CD4-positive, alpha-beta memory T cell (primary cell): ENCODE measurements at regions not wholly inside any gene's neighbourhood (a gene's known extent, or its start where the extent isn't known, plus 50 kb on each side); places are given as distances from the start of the nearest gene placed in this dataset.
A peak's percentile ranks its signal among the peaks of the same experiment; 100 is the strongest.

ENCODE experiments used
- CTCF ChIA-PET: fragments of 350-600 bp; sonication (Branson Sonifier 250); formaldehyde crosslinking; loops from one replicate; lab custom pipeline; 2021; ENCODE audit warnings: inconsistent platforms; ENCODE audit not compliant: partially characterized antibody; lab: Charles Lee
- POLR2A ChIA-PET: fragments of 350-600 bp; sonication (Branson Sonifier 250); formaldehyde crosslinking; loops from one replicate; lab custom pipeline; 2021; ENCODE audit not compliant: partially characterized antibody; lab: Charles Lee
- DNase-seq, 5 donors: peaks; one replicate each; pipeline versions ENCODE4 v3.0.0 to v3.0.0-alpha.2; 2020 to 2022; ENCODE audit warnings: mixed read lengths in 1 of 5
- H3K27ac ChIP-seq: one replicate; pipeline ENCODE4 v1.7.0; 2013; ENCODE audit warnings: low read depth, low read length
- H3K27me3 ChIP-seq: 2 replicates; pipeline ENCODE4 v1.7.0; 2013; ENCODE audit warnings: mild to moderate bottlenecking, low read length, moderate library complexity; ENCODE audit not compliant: insufficient read depth
- H3K36me3 ChIP-seq: 2 replicates; pipeline ENCODE4 v1.7.0; 2013; ENCODE audit warnings: mild to moderate bottlenecking, low read length, moderate library complexity; ENCODE audit not compliant: insufficient read depth
- H3K4me1 ChIP-seq: 2 replicates; pipeline ENCODE4 v1.7.0; 2013; ENCODE audit warnings: mild to moderate bottlenecking, low read length, moderate library complexity; ENCODE audit not compliant: insufficient read depth
- H3K4me3 ChIP-seq, 2 donors: one replicate each; pipeline ENCODE4 v1.7.0; 2013; ENCODE audit warnings: low read length in 2 of 2, mild to moderate bottlenecking in 1 of 2
- H3K9me3 ChIP-seq, 2 donors: one replicate each; pipeline ENCODE4 v1.7.0; 2013; ENCODE audit warnings: low read length in 2 of 2, control low read depth in 1 of 2; ENCODE audit not compliant: control insufficient read depth in 1 of 2
- H3K27ac Mint-ChIP-seq, 7 donors: one replicate each; pipeline ENCODE4 v1.8.0; 2020 to 2021; ENCODE audit warnings: mixed read lengths in 7 of 7, mild to moderate bottlenecking in 6 of 7, inconsistent platforms in 3 of 7, moderate library complexity in 3 of 7
- H3K27me3 Mint-ChIP-seq, 2 donors: one replicate each; pipeline ENCODE4 v1.8.0; 2020 to 2021; ENCODE audit warnings: mixed read lengths in 2 of 2
- H3K36me3 Mint-ChIP-seq, 2 donors: one replicate each; pipeline ENCODE4 v1.8.0; 2020 to 2021; ENCODE audit warnings: mixed read lengths in 2 of 2, inconsistent platforms in 1 of 2, mild to moderate bottlenecking in 1 of 2
- H3K4me1 Mint-ChIP-seq, 4 donors: one replicate each; pipeline ENCODE4 v1.8.0; 2020 to 2021; ENCODE audit warnings: mixed read lengths in 4 of 4, mild to moderate bottlenecking in 1 of 4
- H3K4me3 Mint-ChIP-seq, 8 donors: one replicate each; pipeline ENCODE4 v1.8.0; 2020 to 2021; ENCODE audit warnings: mixed read lengths in 8 of 8, mild to moderate bottlenecking in 7 of 8, moderate library complexity in 6 of 8, inconsistent platforms in 3 of 8
- H3K9me3 Mint-ChIP-seq, 8 donors: one replicate each; pipeline ENCODE4 v1.8.0; 2020 to 2021; ENCODE audit warnings: mixed read lengths in 8 of 8, mild to moderate bottlenecking in 5 of 8, inconsistent platforms in 3 of 8, moderate library complexity in 1 of 8
- intact Hi-C: fragments of 100-400 bp; cut with micrococcal nuclease; formaldehyde crosslinking; loops from one replicate; pipeline ENCODE4 v1.15.1; 2023

DNA sequence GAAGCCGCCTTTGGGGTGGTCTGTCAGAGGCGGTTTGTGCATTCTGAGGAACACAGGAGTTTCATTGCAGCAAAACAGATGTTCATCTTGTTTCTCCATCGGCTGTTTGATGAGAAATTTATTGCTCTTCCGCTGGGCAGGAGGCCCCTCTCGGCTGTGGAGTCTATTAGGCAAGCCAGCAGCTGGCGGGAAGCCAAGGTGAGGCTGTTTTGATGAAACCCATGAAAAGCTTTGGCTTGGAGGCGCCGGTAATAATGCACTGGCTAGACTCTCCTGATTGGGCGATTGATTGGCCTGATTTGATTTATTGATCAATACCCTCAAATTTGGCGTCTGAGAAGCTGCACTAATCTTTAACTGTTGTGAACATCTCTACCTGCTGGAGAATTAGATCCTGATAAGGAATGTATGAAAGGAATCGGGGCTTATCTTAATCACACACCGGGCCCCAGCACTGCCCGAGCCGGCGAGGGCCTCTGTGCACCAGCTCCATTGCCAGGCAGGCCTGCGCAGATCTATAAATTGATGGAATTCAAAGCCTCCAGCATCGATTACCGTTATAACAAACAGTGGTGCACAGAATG is 187.7 kb downstream of the PHETA1 start:
- no peaks in the 10 kb centered on the region for H3K27me3 ChIP-seq
- Mint-ChIP-seq H3K9me3 (peaks cover 0 to 2% (median 0%) of the 10 kb centered on the region in 8 donors), H3K36me3 (no peaks in the 10 kb centered on the region), H3K27me3 (peaks cover 11 to 25% of the 10 kb centered on the region in 2 donors), H3K27ac (no peak overlapping the region), H3K4me1 (no peaks in the 10 kb centered on the region), H3K4me3 (no peak overlapping the region)
- ChIA-PET CTCF (no interaction called here), POLR2A (no interaction called here)
- no peak overlapping the region for H3K4me3 ChIP-seq
- no peaks in the 10 kb centered on the region for H3K9me3 ChIP-seq
- H3K27ac ChIP-seq, result no peak overlapping the region
- intact Hi-C loops, result no loop called here
- no peaks in the 10 kb centered on the region for H3K36me3 ChIP-seq
- H3K4me1 ChIP-seq, result no peaks in the 10 kb centered on the region
- DNase-seq, result no peak

DNA sequence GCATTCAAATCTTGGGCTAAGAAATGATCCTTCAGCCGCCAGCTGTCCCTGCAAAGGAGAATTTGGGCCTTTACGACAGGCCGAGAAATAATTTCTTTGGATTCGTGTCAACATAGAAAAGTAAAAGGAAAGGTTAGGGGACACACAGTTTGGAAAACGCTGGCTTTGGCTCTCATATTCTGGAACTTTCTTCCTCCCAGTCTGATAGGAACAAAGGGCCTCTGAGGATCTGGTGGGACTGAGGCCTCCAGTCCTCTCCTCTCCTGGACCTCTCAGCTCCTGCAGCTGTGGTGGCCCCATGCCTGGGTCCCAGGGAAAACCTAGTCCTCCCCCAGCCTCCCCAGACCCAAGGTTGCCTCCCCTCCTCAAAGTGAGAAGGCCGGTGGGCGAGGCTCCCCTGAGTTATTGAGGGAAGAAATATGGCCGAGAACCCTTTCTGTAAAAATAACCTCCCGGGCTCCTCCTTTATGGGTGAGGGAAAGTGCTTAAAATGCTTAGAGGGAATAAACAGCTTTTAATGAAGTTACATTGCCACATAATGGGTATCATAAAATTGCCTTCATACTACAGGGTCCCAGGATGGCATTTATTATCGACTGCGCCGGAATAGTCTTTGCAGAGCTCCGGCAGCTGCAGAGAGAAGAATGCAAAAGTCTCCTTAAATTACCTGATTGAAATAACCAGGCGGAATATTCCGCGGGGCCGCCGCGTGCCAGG is 188.3 kb downstream of the PHETA1 start:
- intact Hi-C loops, result no loop called here
- Mint-ChIP-seq H3K27ac (no peak overlapping the region), H3K4me3 (no peak overlapping the region), H3K27me3 (peaks cover 11 to 29% of the 10 kb centered on the region in 2 donors), H3K9me3 (peaks cover 0 to 2% (median 0%) of the 10 kb centered on the region in 8 donors), H3K36me3 (no peaks in the 10 kb centered on the region), H3K4me1 (no peaks in the 10 kb centered on the region)
- Histone ChIP-seq H3K27ac (no peak overlapping the region), H3K36me3 (no peaks in the 10 kb centered on the region), H3K9me3 (no peaks in the 10 kb centered on the region), H3K4me3 (no peak overlapping the region), H3K4me1 (no peaks in the 10 kb centered on the region), H3K27me3 (no peaks in the 10 kb centered on the region)
- POLR2A ChIA-PET, result no interaction called here
- CTCF ChIA-PET, result no interaction called here
- DNase-seq, result no peak

DNA sequence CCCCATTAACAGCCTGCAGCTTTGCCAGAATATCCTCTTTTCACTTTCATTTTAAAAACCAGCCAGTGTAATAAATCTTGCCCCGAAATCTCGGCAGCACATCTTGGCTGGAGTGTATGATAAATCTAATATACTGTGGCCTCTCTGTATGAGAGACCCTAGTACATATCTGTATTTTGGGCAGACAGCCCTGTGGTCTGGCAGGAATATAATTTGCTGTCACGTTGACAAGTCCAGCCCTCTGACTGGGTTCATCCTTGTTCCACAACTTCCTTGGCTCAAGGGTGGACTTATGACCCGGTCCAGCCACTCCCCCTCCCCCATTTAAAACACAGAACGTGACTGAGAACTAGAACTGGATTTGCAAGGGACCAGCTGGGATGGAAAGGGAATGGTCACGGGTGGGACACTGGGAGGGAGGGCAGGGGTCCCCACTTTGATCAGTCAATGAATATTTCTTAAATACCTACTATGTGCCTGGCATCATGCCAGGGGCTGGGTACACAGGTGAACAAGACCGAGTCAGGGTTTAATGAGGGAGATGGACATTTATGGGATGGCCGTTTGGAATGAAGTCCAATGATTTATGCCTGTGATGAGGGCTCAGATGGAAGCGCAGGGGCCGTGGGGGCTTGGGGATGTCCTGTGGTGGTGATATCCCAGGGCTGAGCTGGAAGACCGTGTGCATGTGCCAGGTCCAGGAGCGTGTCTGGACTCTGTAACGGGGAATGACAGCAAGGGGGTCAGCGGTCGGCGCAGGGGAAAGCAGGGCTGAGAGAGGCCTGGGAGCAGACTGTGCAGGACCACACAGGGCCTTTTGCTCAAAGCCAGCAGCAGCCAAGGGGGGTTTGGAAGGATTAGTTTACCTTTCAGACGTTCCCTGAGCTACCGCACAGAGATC is 190.5 kb downstream of the PHETA1 start:
- Histone ChIP-seq H3K36me3 (no peaks in the 10 kb centered on the region), H3K9me3 (no peaks in the 10 kb centered on the region), H3K4me3 (no peak overlapping the region), H3K27ac (no peak overlapping the region), H3K4me1 (no peaks in the 10 kb centered on the region), H3K27me3 (peaks cover 10% of the 10 kb centered on the region)
- DNase-seq, result no peak
- H3K36me3 Mint-ChIP-seq, result no peaks in the 10 kb centered on the region
- peak overlapping the region in 1 of 8 donors; percentile 23 for H3K4me3 Mint-ChIP-seq
- CTCF ChIA-PET, result no interaction called here
- intact Hi-C loops, result no loop called here
- H3K27me3 Mint-ChIP-seq, result peaks cover 11 to 35% of the 10 kb centered on the region in 2 donors
- POLR2A ChIA-PET, result no interaction called here
- H3K9me3 Mint-ChIP-seq, result peaks cover 0 to 2% (median 0%) of the 10 kb centered on the region in 8 donors
- no peak overlapping the region for H3K27ac Mint-ChIP-seq
- H3K4me1 Mint-ChIP-seq, result no peaks in the 10 kb centered on the region

DNA sequence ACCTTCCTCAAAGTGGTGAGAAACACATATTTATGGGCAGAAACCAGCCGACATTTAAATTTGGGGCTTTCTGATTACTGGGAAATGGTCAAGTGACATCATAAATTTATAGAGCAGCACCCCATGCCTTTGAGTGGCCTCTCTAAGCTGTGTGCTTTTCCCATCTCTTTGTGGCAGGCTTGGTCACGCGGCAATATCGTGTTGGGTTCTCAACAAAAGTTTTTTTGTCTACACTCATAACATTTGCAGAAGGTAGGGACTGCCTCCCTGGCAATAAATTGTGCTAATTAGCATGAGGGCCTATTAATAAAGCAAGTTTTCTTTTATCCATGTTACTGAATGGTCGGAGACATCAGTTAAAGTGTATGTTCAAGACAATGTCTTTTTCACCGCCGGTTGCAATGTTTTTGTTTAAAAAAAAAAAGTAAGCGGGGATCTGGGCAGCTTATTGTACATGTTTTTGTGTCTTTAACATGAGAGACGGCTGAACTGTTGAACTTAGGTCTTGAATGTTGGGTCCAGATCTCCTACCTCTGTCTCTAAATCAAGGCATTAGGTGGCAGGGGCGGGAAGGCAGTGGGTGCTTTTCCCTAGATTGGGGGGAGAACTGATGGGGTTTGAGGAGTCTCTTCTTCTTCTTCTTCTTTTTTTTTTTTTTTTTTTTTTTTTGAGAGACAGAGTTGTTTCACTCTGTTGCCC is 193.3 kb downstream of the PHETA1 start:
- H3K27me3 ChIP-seq, result peaks cover 10% of the 10 kb centered on the region
- no peaks in the 10 kb centered on the region for H3K36me3 Mint-ChIP-seq
- no peak overlapping the region for H3K4me3 Mint-ChIP-seq
- POLR2A ChIA-PET, result no interaction called here
- H3K4me1 ChIP-seq, result no peaks in the 10 kb centered on the region
- no peaks in the 10 kb centered on the region for H3K4me1 Mint-ChIP-seq
- no peaks in the 10 kb centered on the region for H3K36me3 ChIP-seq
- intact Hi-C loops, result no loop called here
- DNase-seq, result no peak
- H3K9me3 ChIP-seq, result no peaks in the 10 kb centered on the region
- H3K27me3 Mint-ChIP-seq, result peaks cover 11 to 30% of the 10 kb centered on the region in 2 donors
- CTCF ChIA-PET, result no interaction called here
- H3K27ac Mint-ChIP-seq, result no peak overlapping the region
- H3K27ac ChIP-seq, result no peak overlapping the region
- H3K9me3 Mint-ChIP-seq, result peaks cover 0 to 2% (median 0%) of the 10 kb centered on the region in 8 donors
- H3K4me3 ChIP-seq, result no peak overlapping the region

DNA sequence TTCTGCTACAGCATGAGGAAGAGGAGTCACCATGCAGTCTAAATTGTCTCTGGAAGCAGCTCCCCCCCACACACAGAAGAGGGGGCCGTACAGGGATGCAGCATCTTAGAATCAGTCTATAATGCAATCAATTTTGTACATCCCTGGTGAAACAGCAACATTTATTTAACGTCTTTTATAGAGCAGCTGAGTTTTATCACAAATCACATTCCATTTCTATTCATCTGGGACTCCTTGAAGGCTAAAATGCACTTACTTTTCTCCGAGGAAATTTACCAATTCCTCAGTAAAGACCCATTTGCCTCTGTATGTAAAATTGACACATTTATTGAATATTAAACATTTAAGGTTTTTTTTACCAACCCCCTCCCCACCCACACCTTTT is 193.9 kb downstream of the PHETA1 start:
- DNase-seq, result no peak
- Mint-ChIP-seq H3K4me3 (no peak overlapping the region), H3K27me3 (peaks cover 9 to 26% of the 10 kb centered on the region in 2 donors), H3K4me1 (no peaks in the 10 kb centered on the region), H3K27ac (no peak overlapping the region), H3K36me3 (no peaks in the 10 kb centered on the region), H3K9me3 (no peaks in the 10 kb centered on the region)
- CTCF ChIA-PET, result no interaction called here
- H3K4me1 ChIP-seq, result no peaks in the 10 kb centered on the region
- intact Hi-C loops, result loop anchor here (5.0 kb wide), 1 partner anchor 238 kb away; no protein-coding TSS in a partner anchor
- no peaks in the 10 kb centered on the region for H3K36me3 ChIP-seq
- POLR2A ChIA-PET, result no interaction called here
- H3K27me3 ChIP-seq, result peaks cover 10% of the 10 kb centered on the region
- H3K27ac ChIP-seq, result no peak overlapping the region
- H3K4me3 ChIP-seq, result no peak overlapping the region
- H3K9me3 ChIP-seq, result no peaks in the 10 kb centered on the region

DNA sequence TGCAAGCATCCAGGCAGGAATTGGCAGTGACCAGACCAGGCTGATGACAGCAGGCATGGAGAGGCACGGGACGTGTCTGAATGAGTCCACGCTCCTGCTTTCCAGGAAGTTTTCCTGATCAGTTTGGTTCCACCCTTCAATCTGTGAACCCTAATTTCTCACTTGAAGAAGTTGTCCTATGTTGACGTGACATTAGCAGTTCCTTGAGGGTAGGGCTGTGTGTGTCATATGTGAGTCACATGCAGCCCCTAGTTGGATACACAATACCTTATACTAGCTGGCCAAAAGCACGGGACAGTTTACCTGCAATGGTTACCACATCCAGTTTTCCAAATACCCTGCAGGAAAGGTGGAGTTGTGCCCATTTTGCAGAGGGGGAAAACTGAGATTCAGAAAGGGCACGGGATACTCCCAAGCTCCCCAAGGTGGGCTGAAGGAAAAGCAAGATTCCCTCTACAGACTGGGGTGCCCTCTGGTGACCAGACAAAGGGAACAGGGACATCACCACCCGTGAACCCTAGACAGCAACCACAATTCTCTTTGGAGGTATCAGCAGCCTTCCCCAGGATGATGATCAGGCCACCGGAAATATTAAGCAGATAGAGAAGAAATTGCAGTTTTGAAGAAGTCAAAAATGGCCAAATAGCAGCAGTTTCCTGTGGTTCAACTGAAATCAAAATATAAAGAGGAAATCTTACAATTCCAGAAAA is 194.5 kb downstream of the PHETA1 start:
- CTCF ChIA-PET, result interaction anchor here (0.7 to 0.8 kb wide), 2 partner anchors 147 to 215 kb away, joined by 3 to 6 read pairs; no protein-coding TSS in a partner anchor
- intact Hi-C loops, result loop anchor here (5.0 kb wide), 1 partner anchor 237 kb away; no protein-coding TSS in a partner anchor
- DNase-seq, result peak in 1 of 5 donors; percentile 2
- Mint-ChIP-seq H3K27ac (no peak overlapping the region), H3K4me1 (no peaks in the 10 kb centered on the region), H3K4me3 (no peak overlapping the region), H3K36me3 (no peaks in the 10 kb centered on the region), H3K9me3 (no peaks in the 10 kb centered on the region), H3K27me3 (peaks cover 8 to 29% of the 10 kb centered on the region in 2 donors)
- POLR2A ChIA-PET, result no interaction called here
- H3K4me3 ChIP-seq, result no peak overlapping the region
- H3K27me3 ChIP-seq, result peaks cover 10% of the 10 kb centered on the region
- no peaks in the 10 kb centered on the region for H3K4me1 ChIP-seq
- H3K36me3 ChIP-seq, result no peaks in the 10 kb centered on the region
- H3K27ac ChIP-seq, result no peak overlapping the region
- no peaks in the 10 kb centered on the region for H3K9me3 ChIP-seq
